ENCODE measurements at regions not wholly inside any gene's neighbourhood (a gene's known extent, or its start where the extent isn't known, plus 50 kb on each side); places are given as distances from the start of the nearest gene placed in this dataset.
A peak's percentile ranks its signal among the peaks of the same experiment; 100 is the strongest.

GRCh38 chr6:119649531-119649930 is 300.0 kb upstream of the MAN1A1 start:
- Histone ChIP-seq H3K4me1 (ENCODE audit: control insufficient read depth, insufficient read depth, low read length) (peaks cover 11% of the 10 kb centered on the region), H3K4me3 (ENCODE audit: low read length) (no peak overlapping the region), H3K27me3 (replicated peaks; ENCODE audit: control insufficient read depth, insufficient read depth, low read length) (no peaks in the 10 kb centered on the region), H3K9ac (ENCODE audit: low read length) (no peak overlapping the region), H3K36me3 (ENCODE audit: control insufficient read depth, insufficient read depth, low read length, severe bottlenecking) (no peaks in the 10 kb centered on the region), H3K9me3 (ENCODE audit: control insufficient read depth, low read length) (no peaks in the 10 kb centered on the region)
- DNase-seq (ENCODE audit: low read depth) = no peak

DNA sequence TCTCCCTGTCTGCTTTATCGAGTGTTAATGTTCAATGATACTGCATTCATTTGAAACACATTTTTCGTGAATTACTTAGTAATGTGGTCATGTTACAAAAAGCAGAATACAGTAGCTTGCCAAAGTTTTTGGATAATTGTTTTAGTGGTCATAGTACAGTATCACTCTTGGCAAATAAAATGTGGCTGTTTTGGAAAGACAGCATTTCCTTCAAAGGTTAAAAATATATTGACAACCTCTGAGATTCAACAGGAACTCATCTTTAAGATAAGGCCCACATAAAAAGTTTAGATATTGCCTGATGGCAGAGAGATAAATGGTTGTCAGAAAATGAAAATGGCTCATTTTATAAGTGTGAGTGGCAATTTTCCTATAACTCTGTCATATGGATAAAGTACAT is 297.7 kb upstream of the MAN1A1 start:
- Histone ChIP-seq H3K36me3 (ENCODE audit: control insufficient read depth, insufficient read depth, low read length, severe bottlenecking) (no peaks in the 10 kb centered on the region), H3K9ac (ENCODE audit: low read length) (peak overlapping the region; percentile 15), H3K4me3 (ENCODE audit: low read length) (peak overlapping the region; percentile 32), H3K4me1 (ENCODE audit: control insufficient read depth, insufficient read depth, low read length) (peaks cover 11% of the 10 kb centered on the region), H3K27me3 (replicated peaks; ENCODE audit: control insufficient read depth, insufficient read depth, low read length) (no peaks in the 10 kb centered on the region), H3K9me3 (ENCODE audit: control insufficient read depth, low read length) (no peaks in the 10 kb centered on the region)
- DNase-seq (ENCODE audit: low read depth) = no peak

GRCh38 chr6:119643876-119644275 is 294.3 kb upstream of the MAN1A1 start:
- Histone ChIP-seq H3K36me3 (ENCODE audit: control insufficient read depth, insufficient read depth, low read length, severe bottlenecking) (no peaks in the 10 kb centered on the region), H3K9me3 (ENCODE audit: control insufficient read depth, low read length) (no peaks in the 10 kb centered on the region), H3K27me3 (replicated peaks; ENCODE audit: control insufficient read depth, insufficient read depth, low read length) (no peaks in the 10 kb centered on the region), H3K9ac (ENCODE audit: low read length) (no peak overlapping the region), H3K4me3 (ENCODE audit: low read length) (no peak overlapping the region), H3K4me1 (ENCODE audit: control insufficient read depth, insufficient read depth, low read length) (peaks cover 11% of the 10 kb centered on the region)
- peak; percentile 36 for DNase-seq (ENCODE audit: low read depth)

- Histone ChIP-seq H3K9me3 (ENCODE audit: control insufficient read depth, low read length) (no peaks in the 10 kb centered on the region), H3K4me1 (ENCODE audit: control insufficient read depth, insufficient read depth, low read length) (no peaks in the 10 kb centered on the region), H3K9ac (ENCODE audit: low read length) (no peak overlapping the region), H3K36me3 (ENCODE audit: control insufficient read depth, insufficient read depth, low read length, severe bottlenecking) (no peaks in the 10 kb centered on the region), H3K27me3 (replicated peaks; ENCODE audit: control insufficient read depth, insufficient read depth, low read length) (no peaks in the 10 kb centered on the region), H3K4me3 (ENCODE audit: low read length) (no peak overlapping the region)
- no peak for DNase-seq (ENCODE audit: low read depth)
These were observed 288.2 kb upstream of the MAN1A1 start for GRCh38 chr6:119637768-119638167.

GRCh38 chr6:119636060-119636459 is 286.5 kb upstream of the MAN1A1 start:
- Histone ChIP-seq H3K9ac (ENCODE audit: low read length) (no peak overlapping the region), H3K36me3 (ENCODE audit: control insufficient read depth, insufficient read depth, low read length, severe bottlenecking) (no peaks in the 10 kb centered on the region), H3K9me3 (ENCODE audit: control insufficient read depth, low read length) (no peaks in the 10 kb centered on the region), H3K27me3 (replicated peaks; ENCODE audit: control insufficient read depth, insufficient read depth, low read length) (no peaks in the 10 kb centered on the region), H3K4me3 (ENCODE audit: low read length) (no peak overlapping the region), H3K4me1 (ENCODE audit: control insufficient read depth, insufficient read depth, low read length) (no peaks in the 10 kb centered on the region)
- DNase-seq (ENCODE audit: low read depth) = no peak

GRCh38 chr6:119633461-119633860 is 283.9 kb upstream of the MAN1A1 start:
- no peak for DNase-seq (ENCODE audit: low read depth)
- Histone ChIP-seq H3K9ac (ENCODE audit: low read length) (no peak overlapping the region), H3K27me3 (replicated peaks; ENCODE audit: control insufficient read depth, insufficient read depth, low read length) (no peaks in the 10 kb centered on the region), H3K9me3 (ENCODE audit: control insufficient read depth, low read length) (no peaks in the 10 kb centered on the region), H3K36me3 (ENCODE audit: control insufficient read depth, insufficient read depth, low read length, severe bottlenecking) (no peaks in the 10 kb centered on the region), H3K4me1 (ENCODE audit: control insufficient read depth, insufficient read depth, low read length) (no peaks in the 10 kb centered on the region), H3K4me3 (ENCODE audit: low read length) (no peak overlapping the region)

GRCh38 chr6:119630561-119631192 is 281.1 kb upstream of the MAN1A1 start:
- no peaks in the 10 kb centered on the region for H3K9me3 ChIP-seq (ENCODE audit: control insufficient read depth, low read length)
- no peaks in the 10 kb centered on the region for H3K36me3 ChIP-seq (ENCODE audit: control insufficient read depth, insufficient read depth, low read length, severe bottlenecking)
- no peaks in the 10 kb centered on the region for H3K27me3 ChIP-seq (replicated peaks; ENCODE audit: control insufficient read depth, insufficient read depth, low read length)
- H3K4me1 ChIP-seq (ENCODE audit: control insufficient read depth, insufficient read depth, low read length) = peaks cover 7% of the 10 kb centered on the region
- no peak overlapping the region for H3K4me3 ChIP-seq (ENCODE audit: low read length)
- no peak overlapping the region for H3K9ac ChIP-seq (ENCODE audit: low read length)
- no peak for DNase-seq (ENCODE audit: low read depth)

- Histone ChIP-seq H3K9me3 (ENCODE audit: control insufficient read depth, low read length) (no peaks in the 10 kb centered on the region), H3K4me1 (ENCODE audit: control insufficient read depth, insufficient read depth, low read length) (peaks cover 7% of the 10 kb centered on the region), H3K4me3 (ENCODE audit: low read length) (no peak overlapping the region), H3K9ac (ENCODE audit: low read length) (no peak overlapping the region), H3K36me3 (ENCODE audit: control insufficient read depth, insufficient read depth, low read length, severe bottlenecking) (no peaks in the 10 kb centered on the region), H3K27me3 (replicated peaks; ENCODE audit: control insufficient read depth, insufficient read depth, low read length) (no peaks in the 10 kb centered on the region)
- no peak for DNase-seq (ENCODE audit: low read depth)
These were observed 279.4 kb upstream of the MAN1A1 start for GRCh38 chr6:119628691-119629594.

- peak; percentile 22 for DNase-seq (ENCODE audit: low read depth)
- H3K27me3 ChIP-seq (replicated peaks; ENCODE audit: control insufficient read depth, insufficient read depth, low read length) = no peaks in the 10 kb centered on the region
These were observed 278.5 kb upstream of the MAN1A1 start for GRCh38 chr6:119627908-119628669.

DNA sequence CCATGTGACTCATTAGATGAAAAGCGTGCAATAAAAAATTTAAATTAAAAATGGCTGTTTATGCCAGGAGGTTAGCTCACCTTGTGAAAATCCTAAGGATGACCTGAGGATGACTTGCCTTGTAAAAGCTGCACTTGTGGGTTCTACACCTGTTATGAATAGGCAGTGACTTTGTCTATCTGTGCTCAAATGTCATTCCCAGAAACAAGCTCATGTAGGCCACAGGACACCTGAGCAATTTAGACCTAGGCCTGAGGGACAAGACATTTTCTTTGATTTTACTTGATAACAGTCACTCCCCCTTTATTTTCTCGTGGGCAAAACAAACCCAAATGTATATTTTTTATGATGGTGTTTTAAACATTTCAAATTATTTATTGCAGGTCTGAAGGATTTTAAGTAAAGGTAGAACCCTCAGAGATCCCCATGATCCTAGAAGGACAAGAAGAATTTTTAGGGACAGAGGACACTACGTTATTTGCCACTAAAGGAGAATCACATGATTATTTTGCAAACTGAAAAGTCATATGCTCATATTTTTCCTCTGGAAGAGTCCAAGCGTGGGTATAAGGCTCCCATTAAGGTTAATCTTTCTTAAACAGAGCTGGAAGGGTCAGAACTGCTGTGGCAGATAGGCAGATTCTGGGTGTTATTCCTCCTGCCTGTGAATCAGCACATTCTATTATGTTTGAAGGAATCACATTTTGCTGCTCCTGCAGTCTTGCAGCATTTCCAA is 277.5 kb upstream of the MAN1A1 start:
- Histone ChIP-seq H3K27me3 (replicated peaks; ENCODE audit: control insufficient read depth, insufficient read depth, low read length) (no peaks in the 10 kb centered on the region), H3K9me3 (ENCODE audit: control insufficient read depth, low read length) (no peaks in the 10 kb centered on the region), H3K4me3 (ENCODE audit: low read length) (no peak overlapping the region), H3K9ac (ENCODE audit: low read length) (no peak overlapping the region), H3K36me3 (ENCODE audit: control insufficient read depth, insufficient read depth, low read length, severe bottlenecking) (no peaks in the 10 kb centered on the region), H3K4me1 (ENCODE audit: control insufficient read depth, insufficient read depth, low read length) (peaks cover 15% of the 10 kb centered on the region)
- peak; percentile 28 for DNase-seq (ENCODE audit: low read depth)

More at GRCh38 chr6:119627908-119628669, 278.5 kb upstream of the MAN1A1 start:
- H3K9me3 ChIP-seq (ENCODE audit: control insufficient read depth, low read length) = no peaks in the 10 kb centered on the region
- no peak overlapping the region for H3K4me3 ChIP-seq (ENCODE audit: low read length)
- H3K4me1 ChIP-seq (ENCODE audit: control insufficient read depth, insufficient read depth, low read length) = peaks cover 7% of the 10 kb centered on the region
- no peak overlapping the region for H3K9ac ChIP-seq (ENCODE audit: low read length)
- H3K36me3 ChIP-seq (ENCODE audit: control insufficient read depth, insufficient read depth, low read length, severe bottlenecking) = no peaks in the 10 kb centered on the region

All from adipocyte (in vitro differentiated cells).